GM19397 (cell line): ENCODE measurements at regions not wholly inside any gene's neighbourhood (a gene's known extent, or its start where the extent isn't known, plus 50 kb on each side); places are given as distances from the start of the nearest gene placed in this dataset.

Experiments
- ATAC-seq: cut with Tn5 transposase; IDR thresholded peaks from one replicate; pipeline ENCODE4 v1.9.1; 2021; ENCODE audit warnings: mild to moderate bottlenecking, moderate library complexity; ENCODE audit not compliant: unreplicated experiment

DNA sequence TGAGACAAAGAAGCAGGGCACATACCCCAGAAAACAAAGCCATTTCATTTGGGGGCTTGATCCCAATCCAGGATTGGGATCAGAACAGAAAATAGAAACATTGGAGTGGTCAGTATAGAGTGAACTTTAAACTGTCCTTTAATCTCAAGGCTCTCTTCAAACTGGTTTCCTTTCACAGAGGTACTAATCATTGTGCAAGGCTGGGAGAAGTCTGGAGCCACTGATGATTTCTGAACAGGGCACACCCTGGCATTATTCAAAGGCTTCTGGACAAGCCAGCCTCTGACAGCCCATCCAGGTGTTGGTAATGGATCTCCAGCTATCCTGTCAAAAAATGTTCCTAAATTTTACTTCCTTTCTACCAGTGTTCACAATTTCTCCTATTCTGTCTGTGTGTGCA is 244.5 kb downstream of the DDX3Y start:
- no peak for ATAC-seq

DNA sequence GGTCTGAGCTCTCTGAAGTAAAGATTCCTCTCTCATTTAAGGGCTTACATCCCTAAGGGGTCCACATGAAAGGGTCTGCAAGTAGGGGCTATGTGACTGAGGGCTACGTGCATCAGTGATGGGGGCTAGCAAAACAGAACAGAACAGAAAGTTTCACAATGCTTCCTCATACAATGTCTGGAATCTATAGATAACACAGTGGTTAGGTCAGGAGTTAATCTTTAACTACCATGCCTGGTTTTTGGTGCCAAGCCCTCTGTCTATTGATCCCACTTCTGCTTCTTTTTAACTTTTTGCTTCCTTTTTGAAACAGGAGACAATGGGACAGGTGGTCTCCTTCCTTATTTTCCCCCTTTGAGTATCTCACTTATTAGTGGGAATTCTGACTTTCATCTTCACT is 263.0 kb downstream of the DDX3Y start:
- ATAC-seq = no peak

DNA sequence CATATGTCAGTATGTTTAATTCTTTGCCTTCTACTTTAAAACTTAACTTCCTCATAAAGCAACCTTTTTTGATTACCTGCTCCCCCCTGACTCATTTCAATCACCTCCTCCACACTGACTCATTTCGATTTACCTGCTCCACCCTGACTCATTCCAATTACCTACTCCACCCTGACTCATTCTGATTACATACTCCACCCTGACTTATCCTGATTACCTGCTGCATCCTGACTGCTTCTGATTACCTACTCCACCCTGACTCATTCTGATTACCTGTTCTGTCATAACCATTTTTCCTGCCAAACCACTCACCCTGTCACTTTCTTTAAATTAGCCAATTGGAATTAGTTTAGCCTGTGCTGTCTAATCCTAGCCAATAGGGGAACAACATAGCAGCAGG is 263.6 kb downstream of the DDX3Y start:
- ATAC-seq = no peak
